ENCODE measurements at regions not wholly inside any gene's neighbourhood (a gene's known extent, or its start where the extent isn't known, plus 50 kb on each side); places are given as distances from the start of the nearest gene placed in this dataset.
A peak's percentile ranks its signal among the peaks of the same experiment; 100 is the strongest.

DNA sequence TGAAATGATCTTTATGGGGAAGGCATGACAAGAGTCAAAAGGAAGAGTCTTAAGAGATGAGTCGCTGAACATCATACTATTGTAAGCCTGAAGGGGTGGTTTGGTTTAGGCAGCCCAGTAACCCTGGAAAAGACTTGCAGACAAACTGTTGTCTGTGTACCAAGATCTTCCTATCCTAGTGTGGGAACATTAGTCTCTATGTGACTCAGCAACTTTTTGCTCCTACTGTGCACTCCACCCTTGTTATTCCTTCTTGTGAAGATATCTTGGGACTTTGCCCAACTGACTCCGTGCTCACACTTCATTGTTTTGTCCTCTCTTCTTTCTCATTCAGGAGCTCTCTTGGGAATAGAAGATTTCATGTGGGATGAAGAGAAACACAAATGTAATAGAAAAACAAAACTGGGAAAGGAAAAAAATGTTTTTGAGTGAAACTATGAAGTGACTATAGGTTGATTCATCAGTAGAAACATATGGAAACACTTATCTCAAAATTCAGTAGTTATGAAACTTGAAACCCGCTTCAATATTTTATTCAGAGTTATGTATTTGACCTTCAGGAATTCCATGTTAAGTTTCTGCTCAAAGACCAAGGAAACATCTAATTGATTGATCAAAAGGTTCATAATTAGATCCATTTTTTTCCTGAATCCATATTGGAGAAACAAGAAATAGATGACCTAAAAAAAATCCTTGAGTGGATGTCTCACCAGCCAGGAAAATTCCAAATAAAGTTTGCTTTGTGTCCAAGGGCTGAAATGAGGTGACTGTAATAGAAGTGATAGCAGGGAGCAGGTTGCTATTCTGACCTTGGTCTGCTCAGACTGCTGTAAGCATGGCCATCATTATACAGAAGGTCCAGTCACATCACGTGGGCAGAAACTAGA is 67.2 kb downstream of the BTG1 start:
- peak; percentile 54 for ATAC-seq
- Histone ChIP-seq H2AFZ (ENCODE audit: low read length) (0 out of 2 replicates have a peak overlapping the region, but pooled peaks have one; percentile 28), H3K9me2 (replicated peaks; ENCODE audit: low read length) (no peaks in the 10 kb centered on the region), H3K27me3 (ENCODE audit: low read length) (no peaks in the 10 kb centered on the region), H3K9me3 (ENCODE audit: low read length) (no peaks in the 10 kb centered on the region), H3F3A (ENCODE audit: low read length, unreplicated experiment) (peaks cover 23% of the 10 kb centered on the region), H3K9ac (ENCODE audit: low read length) (peak overlapping the region; percentile 62), H4K20me1 (ENCODE audit: low read length) (no peaks in the 10 kb centered on the region), H3K27ac (ENCODE audit: low read length) (peak overlapping the region; percentile 96), H3K36me3 (ENCODE audit: low read depth, low read length) (no peaks in the 10 kb centered on the region), H3K4me1 (ENCODE audit: insufficient read depth, low read length) (peaks cover 54% of the 10 kb centered on the region), H3K4me2 (ENCODE audit: low read length) (peak overlapping the region; percentile 59), H3K4me3 (ENCODE audit: low read length) (peak overlapping the region; percentile 9; the same call in 1 of the 2 replicates), H3K79me2 (ENCODE audit: low read length) (peaks cover 39% of the 10 kb centered on the region)
- DNase-seq = peak; percentile 92
- TF ChIP-seq EZH2 (IDR thresholded peaks at IDR 0.05; ENCODE audit: low read length, unreplicated experiment) (no peak), EZH2phosphoT487 (IDR thresholded peaks at IDR 0.05; ENCODE audit: borderline replicate concordance, low read length) (no peak)
- TF ChIP-seq, protein P1, sequence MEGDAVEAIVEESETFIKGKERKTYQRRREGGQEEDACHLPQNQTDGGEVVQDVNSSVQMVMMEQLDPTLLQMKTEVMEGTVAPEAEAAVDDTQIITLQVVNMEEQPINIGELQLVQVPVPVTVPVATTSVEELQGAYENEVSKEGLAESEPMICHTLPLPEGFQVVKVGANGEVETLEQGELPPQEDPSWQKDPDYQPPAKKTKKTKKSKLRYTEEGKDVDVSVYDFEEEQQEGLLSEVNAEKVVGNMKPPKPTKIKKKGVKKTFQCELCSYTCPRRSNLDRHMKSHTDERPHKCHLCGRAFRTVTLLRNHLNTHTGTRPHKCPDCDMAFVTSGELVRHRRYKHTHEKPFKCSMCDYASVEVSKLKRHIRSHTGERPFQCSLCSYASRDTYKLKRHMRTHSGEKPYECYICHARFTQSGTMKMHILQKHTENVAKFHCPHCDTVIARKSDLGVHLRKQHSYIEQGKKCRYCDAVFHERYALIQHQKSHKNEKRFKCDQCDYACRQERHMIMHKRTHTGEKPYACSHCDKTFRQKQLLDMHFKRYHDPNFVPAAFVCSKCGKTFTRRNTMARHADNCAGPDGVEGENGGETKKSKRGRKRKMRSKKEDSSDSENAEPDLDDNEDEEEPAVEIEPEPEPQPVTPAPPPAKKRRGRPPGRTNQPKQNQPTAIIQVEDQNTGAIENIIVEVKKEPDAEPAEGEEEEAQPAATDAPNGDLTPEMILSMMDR (conservative IDR thresholded peaks at IDR 0.05; ENCODE audit: low read depth, low read length) = no peak
- TSS peak; percentile 24 for BruUV-seq (replicated peaks)
- ChIA-PET CTCF (no interaction called here), POLR2A (ENCODE audit: unreplicated experiment) (no interaction called here)
- intact Hi-C loops (cut with micrococcal nuclease) = no loop called here

DNA sequence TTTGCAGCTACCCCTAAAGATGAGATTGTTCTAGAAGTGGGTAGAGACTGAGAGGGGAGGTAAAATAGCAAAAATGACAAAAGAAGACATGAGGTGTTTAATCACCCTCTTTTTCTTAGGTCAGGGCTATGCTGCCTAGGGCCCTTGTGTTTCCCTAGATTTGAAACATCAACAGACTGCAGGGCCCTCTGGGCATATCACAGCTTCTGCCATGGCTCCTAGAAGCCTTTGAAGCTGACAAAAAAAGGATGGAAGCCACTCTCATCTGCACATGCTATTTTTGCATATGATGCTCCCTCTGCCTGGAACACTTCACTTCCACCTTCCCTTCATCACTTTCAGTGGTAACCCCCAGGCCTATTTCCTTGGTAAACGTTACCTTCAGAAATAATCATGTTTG is 68.1 kb downstream of the BTG1 start:
- Histone ChIP-seq H3K9ac (ENCODE audit: low read length) (peak overlapping the region; percentile 62), H3K4me1 (ENCODE audit: insufficient read depth, low read length) (peaks cover 54% of the 10 kb centered on the region), H3K27me3 (ENCODE audit: low read length) (no peaks in the 10 kb centered on the region), H3K79me2 (ENCODE audit: low read length) (peaks cover 38% of the 10 kb centered on the region), H3K4me2 (ENCODE audit: low read length) (peak overlapping the region; percentile 59), H3K36me3 (ENCODE audit: low read depth, low read length) (no peaks in the 10 kb centered on the region), H3K9me3 (ENCODE audit: low read length) (no peaks in the 10 kb centered on the region), H3K9me2 (replicated peaks; ENCODE audit: low read length) (no peaks in the 10 kb centered on the region), H3F3A (ENCODE audit: low read length, unreplicated experiment) (peaks cover 23% of the 10 kb centered on the region), H4K20me1 (ENCODE audit: low read length) (no peaks in the 10 kb centered on the region), H3K27ac (ENCODE audit: low read length) (peak overlapping the region; percentile 96), H3K4me3 (ENCODE audit: low read length) (peak overlapping the region; percentile 9; the same call in 1 of the 2 replicates), H2AFZ (ENCODE audit: low read length) (no peak overlapping the region)
- DNase-seq = no peak
- ChIA-PET CTCF (interaction anchor here (0.6 kb wide), 1 partner anchor 417 kb away, joined by 4 read pairs; no protein-coding TSS in a partner anchor), POLR2A (ENCODE audit: unreplicated experiment) (no interaction called here)
- intact Hi-C loops (cut with micrococcal nuclease) = no loop called here
- BruUV-seq (replicated peaks) = no TSS peak
- no peak for ATAC-seq
- TF ChIP-seq EZH2 (IDR thresholded peaks at IDR 0.05; ENCODE audit: low read length, unreplicated experiment) (no peak), EZH2phosphoT487 (IDR thresholded peaks at IDR 0.05; ENCODE audit: borderline replicate concordance, low read length) (no peak)
- TF ChIP-seq, protein P1 (conservative IDR thresholded peaks at IDR 0.05; ENCODE audit: low read depth, low read length) = no peak

DNA sequence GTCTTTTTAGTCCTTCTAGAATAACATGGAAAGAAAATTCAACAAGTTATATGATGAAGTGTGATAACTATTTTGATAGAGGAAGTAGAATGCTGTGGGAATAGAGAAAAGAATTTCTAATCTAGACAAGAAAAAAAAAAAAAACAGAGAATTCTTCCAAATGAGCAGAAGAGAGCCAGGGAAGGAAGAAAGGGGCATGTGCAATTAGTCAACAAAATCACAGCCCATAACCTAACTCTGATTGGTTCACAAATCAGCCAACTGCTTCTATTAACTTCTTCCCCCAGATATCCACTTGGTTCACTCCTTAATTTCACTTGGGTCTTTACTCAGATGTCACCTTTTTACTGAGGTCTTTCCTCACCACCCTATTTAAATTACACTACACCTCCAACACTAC is 69.5 kb downstream of the BTG1 start:
- Histone ChIP-seq H3K27me3 (ENCODE audit: low read length) (no peaks in the 10 kb centered on the region), H3K9me2 (replicated peaks; ENCODE audit: low read length) (no peaks in the 10 kb centered on the region), H3K4me3 (ENCODE audit: low read length) (no peak overlapping the region), H3K9me3 (ENCODE audit: low read length) (no peaks in the 10 kb centered on the region), H4K20me1 (ENCODE audit: low read length) (no peaks in the 10 kb centered on the region), H3K36me3 (ENCODE audit: low read depth, low read length) (no peaks in the 10 kb centered on the region), H3F3A (ENCODE audit: low read length, unreplicated experiment) (peaks cover 16% of the 10 kb centered on the region), H3K4me1 (ENCODE audit: insufficient read depth, low read length) (peaks cover 39% of the 10 kb centered on the region), H3K27ac (ENCODE audit: low read length) (no peak overlapping the region), H3K9ac (ENCODE audit: low read length) (no peak overlapping the region), H3K79me2 (ENCODE audit: low read length) (peaks cover 24% of the 10 kb centered on the region), H3K4me2 (ENCODE audit: low read length) (no peak overlapping the region), H2AFZ (ENCODE audit: low read length) (no peak overlapping the region)
- no peak for DNase-seq
- TF ChIP-seq, protein P1 (conservative IDR thresholded peaks at IDR 0.05; ENCODE audit: low read depth, low read length) = no peak
- TF ChIP-seq EZH2phosphoT487 (IDR thresholded peaks at IDR 0.05; ENCODE audit: borderline replicate concordance, low read length) = no peak
- ChIA-PET CTCF (no interaction called here), POLR2A (ENCODE audit: unreplicated experiment) (no interaction called here)
- BruUV-seq (replicated peaks) = no TSS peak
- no peak for ATAC-seq
- intact Hi-C loops (cut with micrococcal nuclease) = no loop called here

Data from PC-3 (cell line).